NCI-H345 treated with DMSO at 0.1 percent for 48 hours (cell line): ENCODE measurements at regions not wholly inside any gene's neighbourhood (a gene's known extent, or its start where the extent isn't known, plus 50 kb on each side); places are given as distances from the start of the nearest gene placed in this dataset.

Experiments used
- DNase-seq: peaks from one replicate; lab custom pipeline; 2025; ENCODE audit not compliant: unreplicated experiment; lab: John Stamatoyannopoulos, UW

GRCh38 chr5:5650949-5651348 lies 228.5 kb downstream of the ICE1 start:
- DNase-seq = no peak

- DNase-seq = no peak
Measured at GRCh38 chr5:5650242-5650641, 227.8 kb downstream of the ICE1 start.

- DNase-seq = no peak
Measured at GRCh38 chr5:5649641-5650040, 227.2 kb downstream of the ICE1 start.

GRCh38 chr5:5648694-5649093 lies 226.2 kb downstream of the ICE1 start:
- DNase-seq = no peak

- no peak for DNase-seq
Measured at GRCh38 chr5:5645891-5646290, 223.4 kb downstream of the ICE1 start.

GRCh38 chr5:5645198-5645597 lies 222.7 kb downstream of the ICE1 start:
- DNase-seq = no peak

- no peak for DNase-seq
Measured at GRCh38 chr5:5644249-5644648, 221.8 kb downstream of the ICE1 start.

- no peak for DNase-seq
Measured at GRCh38 chr5:5643481-5643880, 221.0 kb downstream of the ICE1 start.

GRCh38 chr5:5638211-5638610 lies 215.7 kb downstream of the ICE1 start:
- no peak for DNase-seq

- DNase-seq = no peak
Measured at GRCh38 chr5:5637173-5637572, 214.7 kb downstream of the ICE1 start.

GRCh38 chr5:5634817-5635216 lies 212.3 kb downstream of the ICE1 start:
- DNase-seq = no peak

- DNase-seq = no peak
Measured at GRCh38 chr5:5633579-5633978, 211.1 kb downstream of the ICE1 start.

GRCh38 chr5:5632678-5633077 lies 210.2 kb downstream of the ICE1 start:
- no peak for DNase-seq

- DNase-seq = no peak
Measured at GRCh38 chr5:5629607-5629978, 207.1 kb downstream of the ICE1 start.

- DNase-seq = no peak
Measured at GRCh38 chr5:5628866-5629606, 206.6 kb downstream of the ICE1 start.

- DNase-seq = no peak
Measured at GRCh38 chr5:5626412-5626811, 203.9 kb downstream of the ICE1 start.

GRCh38 chr5:5625491-5625890 lies 203.0 kb downstream of the ICE1 start:
- no peak for DNase-seq

- DNase-seq = no peak
Measured at GRCh38 chr5:5623397-5623796, 200.9 kb downstream of the ICE1 start.

GRCh38 chr5:5622806-5623205 lies 200.3 kb downstream of the ICE1 start:
- no peak for DNase-seq

GRCh38 chr5:5619546-5619945 lies 197.1 kb downstream of the ICE1 start:
- DNase-seq = no peak

GRCh38 chr5:5617024-5617423 lies 194.5 kb downstream of the ICE1 start:
- no peak for DNase-seq

GRCh38 chr5:5616247-5616895 lies 193.9 kb downstream of the ICE1 start:
- DNase-seq = no peak

- no peak for DNase-seq
Measured at GRCh38 chr5:5615569-5615968, 193.1 kb downstream of the ICE1 start.
